ENCODE measurements at regions not wholly inside any gene's neighbourhood (a gene's known extent, or its start where the extent isn't known, plus 50 kb on each side); places are given as distances from the start of the nearest gene placed in this dataset.

DNA sequence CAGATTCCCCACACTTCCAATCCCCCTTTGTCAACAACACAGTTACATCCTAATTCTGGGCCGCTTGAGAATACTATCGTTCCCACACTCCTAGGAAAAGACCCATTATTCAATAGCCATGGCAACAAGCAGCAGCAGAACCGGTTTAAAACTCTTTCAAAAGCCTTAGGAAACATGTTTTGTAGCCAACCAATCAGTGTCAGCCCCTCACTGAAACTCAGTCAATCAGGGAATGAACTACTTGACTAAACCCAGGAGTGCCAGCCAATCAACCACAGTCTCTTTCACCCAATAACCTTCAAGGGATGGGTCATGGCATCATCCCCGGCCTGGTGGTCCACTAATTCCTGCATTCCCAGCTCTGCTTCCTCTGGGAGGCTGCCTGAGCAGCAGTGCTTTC lies 204.8 kb upstream of the HS6ST1 start:
- TF ChIP-seq, protein P1, sequence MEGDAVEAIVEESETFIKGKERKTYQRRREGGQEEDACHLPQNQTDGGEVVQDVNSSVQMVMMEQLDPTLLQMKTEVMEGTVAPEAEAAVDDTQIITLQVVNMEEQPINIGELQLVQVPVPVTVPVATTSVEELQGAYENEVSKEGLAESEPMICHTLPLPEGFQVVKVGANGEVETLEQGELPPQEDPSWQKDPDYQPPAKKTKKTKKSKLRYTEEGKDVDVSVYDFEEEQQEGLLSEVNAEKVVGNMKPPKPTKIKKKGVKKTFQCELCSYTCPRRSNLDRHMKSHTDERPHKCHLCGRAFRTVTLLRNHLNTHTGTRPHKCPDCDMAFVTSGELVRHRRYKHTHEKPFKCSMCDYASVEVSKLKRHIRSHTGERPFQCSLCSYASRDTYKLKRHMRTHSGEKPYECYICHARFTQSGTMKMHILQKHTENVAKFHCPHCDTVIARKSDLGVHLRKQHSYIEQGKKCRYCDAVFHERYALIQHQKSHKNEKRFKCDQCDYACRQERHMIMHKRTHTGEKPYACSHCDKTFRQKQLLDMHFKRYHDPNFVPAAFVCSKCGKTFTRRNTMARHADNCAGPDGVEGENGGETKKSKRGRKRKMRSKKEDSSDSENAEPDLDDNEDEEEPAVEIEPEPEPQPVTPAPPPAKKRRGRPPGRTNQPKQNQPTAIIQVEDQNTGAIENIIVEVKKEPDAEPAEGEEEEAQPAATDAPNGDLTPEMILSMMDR (IDR thresholded peaks at IDR 0.05; ENCODE audit: poor library complexity): no peak
- TF ChIP-seq EZH2 (IDR thresholded peaks at IDR 0.05; ENCODE audit: borderline replicate concordance) (no peak), EZH2phosphoT487 (IDR thresholded peaks at IDR 0.05; ENCODE audit: low read depth, severe bottlenecking, unreplicated experiment) (no peak)
